ENCODE measurements at regions not wholly inside any gene's neighbourhood (a gene's known extent, or its start where the extent isn't known, plus 50 kb on each side); places are given as distances from the start of the nearest gene placed in this dataset.

DNA sequence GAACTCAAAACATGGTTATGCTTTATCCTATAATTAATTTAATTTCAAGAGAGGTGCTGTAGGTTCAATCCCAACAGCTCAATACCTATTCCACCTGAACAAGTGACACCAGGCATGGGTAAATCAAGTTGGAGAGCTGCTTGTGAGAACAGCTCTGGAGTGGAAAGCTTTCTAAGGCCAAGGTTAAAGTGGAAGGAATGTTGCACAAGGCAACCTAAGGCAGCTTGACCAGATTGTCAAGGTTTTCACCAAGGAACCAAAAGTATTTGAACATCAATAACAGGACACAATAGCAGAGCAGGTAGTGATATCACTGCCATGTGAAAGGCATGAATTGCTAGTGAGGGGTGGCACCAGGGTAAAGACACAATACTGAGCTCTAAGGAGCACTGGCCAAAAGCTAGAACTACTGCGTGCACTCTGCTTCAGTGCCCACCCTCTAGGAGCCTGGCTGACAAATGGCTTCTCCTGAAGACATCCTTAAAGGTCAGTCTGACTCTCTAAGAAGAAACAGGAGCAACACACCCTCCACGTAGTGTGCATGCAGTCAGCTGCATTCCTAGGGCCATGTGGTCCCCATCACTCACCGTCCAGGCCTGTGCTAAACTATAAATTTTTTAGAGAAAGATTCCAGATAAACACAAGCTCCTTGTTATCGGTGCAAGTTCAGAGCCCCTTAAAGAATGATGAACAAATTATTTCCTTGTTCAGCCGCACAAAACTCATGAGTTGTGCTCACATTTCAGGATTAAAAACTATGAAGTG lies 677.7 kb upstream of the KLF4 start:
- TF ChIP-seq ZNF184 (tag by site-specific recombination; IDR thresholded peaks at IDR 0.05) (no peak), ZNF157 (tag by site-specific recombination; IDR thresholded peaks at IDR 0.05) (no peak), FEZF1 (tag by site-specific recombination; IDR thresholded peaks at IDR 0.05) (no peak), ZNF610 (tag by site-specific recombination; IDR thresholded peaks at IDR 0.05; ENCODE audit: borderline replicate concordance) (no peak), SETDB1 (IDR thresholded peaks at IDR 0.05; ENCODE audit: insufficient read length, low read length) (no peak), ZNF660 (tag by site-specific recombination; IDR thresholded peaks at IDR 0.05) (no peak), ZNF423 (tag by site-specific recombination; IDR thresholded peaks at IDR 0.05) (no peak), ZNF354C (tag by site-specific recombination; IDR thresholded peaks at IDR 0.05; ENCODE audit: borderline replicate concordance, low read depth) (no peak), ZNF837 (tag by site-specific recombination; IDR thresholded peaks at IDR 0.05) (no peak), ZNF473 (tag by site-specific recombination; IDR thresholded peaks at IDR 0.05) (no peak), KLF8 (tag by site-specific recombination; IDR thresholded peaks at IDR 0.05) (no peak), ZNF624 (tag by site-specific recombination; IDR thresholded peaks at IDR 0.05) (no peak), ZNF10 (tag by site-specific recombination; IDR thresholded peaks at IDR 0.05) (no peak), ZNF777 (tag by site-specific recombination; IDR thresholded peaks at IDR 0.05; ENCODE audit: borderline replicate concordance) (no peak), ZNF132 (tag by site-specific recombination; IDR thresholded peaks at IDR 0.05; ENCODE audit: borderline replicate concordance) (no peak)
- TF ChIP-seq, protein P1, sequence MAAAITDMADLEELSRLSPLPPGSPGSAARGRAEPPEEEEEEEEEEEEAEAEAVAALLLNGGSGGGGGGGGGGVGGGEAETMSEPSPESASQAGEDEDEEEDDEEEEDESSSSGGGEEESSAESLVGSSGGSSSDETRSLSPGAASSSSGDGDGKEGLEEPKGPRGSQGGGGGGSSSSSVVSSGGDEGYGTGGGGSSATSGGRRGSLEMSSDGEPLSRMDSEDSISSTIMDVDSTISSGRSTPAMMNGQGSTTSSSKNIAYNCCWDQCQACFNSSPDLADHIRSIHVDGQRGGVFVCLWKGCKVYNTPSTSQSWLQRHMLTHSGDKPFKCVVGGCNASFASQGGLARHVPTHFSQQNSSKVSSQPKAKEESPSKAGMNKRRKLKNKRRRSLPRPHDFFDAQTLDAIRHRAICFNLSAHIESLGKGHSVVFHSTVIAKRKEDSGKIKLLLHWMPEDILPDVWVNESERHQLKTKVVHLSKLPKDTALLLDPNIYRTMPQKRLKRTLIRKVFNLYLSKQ (tag by site-specific recombination; IDR thresholded peaks at IDR 0.05; ENCODE audit: borderline replicate concordance) = no peak
- TF ChIP-seq, protein P2, sequence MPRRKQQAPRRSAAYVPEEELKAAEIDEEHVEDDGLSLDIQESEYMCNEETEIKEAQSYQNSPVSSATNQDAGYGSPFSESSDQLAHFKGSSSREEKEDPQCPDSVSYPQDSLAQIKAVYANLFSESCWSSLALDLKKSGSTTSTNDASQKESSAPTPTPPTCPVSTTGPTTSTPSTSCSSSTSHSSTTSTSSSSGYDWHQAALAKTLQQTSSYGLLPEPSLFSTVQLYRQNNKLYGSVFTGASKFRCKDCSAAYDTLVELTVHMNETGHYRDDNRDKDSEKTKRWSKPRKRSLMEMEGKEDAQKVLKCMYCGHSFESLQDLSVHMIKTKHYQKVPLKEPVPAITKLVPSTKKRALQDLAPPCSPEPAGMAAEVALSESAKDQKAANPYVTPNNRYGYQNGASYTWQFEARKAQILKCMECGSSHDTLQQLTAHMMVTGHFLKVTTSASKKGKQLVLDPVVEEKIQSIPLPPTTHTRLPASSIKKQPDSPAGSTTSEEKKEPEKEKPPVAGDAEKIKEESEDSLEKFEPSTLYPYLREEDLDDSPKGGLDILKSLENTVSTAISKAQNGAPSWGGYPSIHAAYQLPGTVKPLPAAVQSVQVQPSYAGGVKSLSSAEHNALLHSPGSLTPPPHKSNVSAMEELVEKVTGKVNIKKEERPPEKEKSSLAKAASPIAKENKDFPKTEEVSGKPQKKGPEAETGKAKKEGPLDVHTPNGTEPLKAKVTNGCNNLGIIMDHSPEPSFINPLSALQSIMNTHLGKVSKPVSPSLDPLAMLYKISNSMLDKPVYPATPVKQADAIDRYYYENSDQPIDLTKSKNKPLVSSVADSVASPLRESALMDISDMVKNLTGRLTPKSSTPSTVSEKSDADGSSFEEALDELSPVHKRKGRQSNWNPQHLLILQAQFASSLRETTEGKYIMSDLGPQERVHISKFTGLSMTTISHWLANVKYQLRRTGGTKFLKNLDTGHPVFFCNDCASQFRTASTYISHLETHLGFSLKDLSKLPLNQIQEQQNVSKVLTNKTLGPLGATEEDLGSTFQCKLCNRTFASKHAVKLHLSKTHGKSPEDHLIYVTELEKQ (tag by site-specific recombination; IDR thresholded peaks at IDR 0.05; ENCODE audit: borderline replicate concordance) = no peak
- ChIA-PET CTCF (no interaction called here), POLR2A (no interaction called here)
- Histone ChIP-seq H3K4me1 (ENCODE audit: control insufficient read depth, insufficient read depth, low read length) (no peaks in the 10 kb centered on the region), H3K9me3 (ENCODE audit: control insufficient read depth, insufficient read depth, low read depth, low read length) (no peaks in the 10 kb centered on the region), H3K27ac (ENCODE audit: extremely low read depth, low read depth, low read length) (no peak overlapping the region), H3K4me3 (ENCODE audit: low read depth, low read length) (no peak overlapping the region), H3K36me3 (ENCODE audit: control insufficient read depth in 2 of 2, insufficient read depth in 1 of 2, low read length in 2 of 2) (no peaks in the 10 kb centered on the region)

DNA sequence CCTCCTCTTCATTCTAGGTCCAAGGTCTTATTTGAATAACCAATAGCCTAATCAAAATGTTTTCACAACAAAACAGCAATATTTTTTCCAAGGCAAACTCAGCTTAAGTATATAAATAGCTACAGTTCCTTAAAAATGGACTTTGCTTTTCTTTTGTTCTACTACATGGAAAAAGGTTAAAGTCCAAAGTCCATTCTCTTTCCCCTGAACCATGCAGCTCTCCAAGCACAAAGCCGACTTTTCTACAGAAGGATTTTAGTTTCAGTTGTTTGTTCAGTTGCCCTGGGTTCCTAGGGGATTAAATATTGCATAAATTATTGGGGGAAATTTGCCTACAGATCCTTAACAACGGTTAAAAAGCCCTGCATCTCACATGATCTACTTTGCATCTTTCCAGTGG lies 677.0 kb upstream of the KLF4 start:
- H3K4me1 ChIP-seq (ENCODE audit: control insufficient read depth, insufficient read depth, low read length) = no peaks in the 10 kb centered on the region
- no peak overlapping the region for H3K4me3 ChIP-seq (ENCODE audit: low read depth, low read length)
- no peak overlapping the region for H3K27ac ChIP-seq (ENCODE audit: extremely low read depth, low read depth, low read length)
- ChIA-PET CTCF (interaction anchor here (0.6 kb wide), 1 partner anchor 469 kb away, joined by 4 read pairs; no protein-coding TSS in a partner anchor), POLR2A (no interaction called here)
- no peaks in the 10 kb centered on the region for H3K9me3 ChIP-seq (ENCODE audit: control insufficient read depth, insufficient read depth, low read depth, low read length)
- H3K36me3 ChIP-seq (ENCODE audit: control insufficient read depth in 2 of 2, insufficient read depth in 1 of 2, low read length in 2 of 2) = no peaks in the 10 kb centered on the region
- TF ChIP-seq, protein P3, sequence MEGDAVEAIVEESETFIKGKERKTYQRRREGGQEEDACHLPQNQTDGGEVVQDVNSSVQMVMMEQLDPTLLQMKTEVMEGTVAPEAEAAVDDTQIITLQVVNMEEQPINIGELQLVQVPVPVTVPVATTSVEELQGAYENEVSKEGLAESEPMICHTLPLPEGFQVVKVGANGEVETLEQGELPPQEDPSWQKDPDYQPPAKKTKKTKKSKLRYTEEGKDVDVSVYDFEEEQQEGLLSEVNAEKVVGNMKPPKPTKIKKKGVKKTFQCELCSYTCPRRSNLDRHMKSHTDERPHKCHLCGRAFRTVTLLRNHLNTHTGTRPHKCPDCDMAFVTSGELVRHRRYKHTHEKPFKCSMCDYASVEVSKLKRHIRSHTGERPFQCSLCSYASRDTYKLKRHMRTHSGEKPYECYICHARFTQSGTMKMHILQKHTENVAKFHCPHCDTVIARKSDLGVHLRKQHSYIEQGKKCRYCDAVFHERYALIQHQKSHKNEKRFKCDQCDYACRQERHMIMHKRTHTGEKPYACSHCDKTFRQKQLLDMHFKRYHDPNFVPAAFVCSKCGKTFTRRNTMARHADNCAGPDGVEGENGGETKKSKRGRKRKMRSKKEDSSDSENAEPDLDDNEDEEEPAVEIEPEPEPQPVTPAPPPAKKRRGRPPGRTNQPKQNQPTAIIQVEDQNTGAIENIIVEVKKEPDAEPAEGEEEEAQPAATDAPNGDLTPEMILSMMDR (tag by site-specific recombination; IDR thresholded peaks at IDR 0.05) = no peak
- TF ChIP-seq ZBTB7A (tag by site-specific recombination; IDR thresholded peaks at IDR 0.05; ENCODE audit: low read depth) (no peak), ZNF366 (tag by site-specific recombination; conservative IDR thresholded peaks at IDR 0.05) (no peak)
- TF ChIP-seq, protein P4, sequence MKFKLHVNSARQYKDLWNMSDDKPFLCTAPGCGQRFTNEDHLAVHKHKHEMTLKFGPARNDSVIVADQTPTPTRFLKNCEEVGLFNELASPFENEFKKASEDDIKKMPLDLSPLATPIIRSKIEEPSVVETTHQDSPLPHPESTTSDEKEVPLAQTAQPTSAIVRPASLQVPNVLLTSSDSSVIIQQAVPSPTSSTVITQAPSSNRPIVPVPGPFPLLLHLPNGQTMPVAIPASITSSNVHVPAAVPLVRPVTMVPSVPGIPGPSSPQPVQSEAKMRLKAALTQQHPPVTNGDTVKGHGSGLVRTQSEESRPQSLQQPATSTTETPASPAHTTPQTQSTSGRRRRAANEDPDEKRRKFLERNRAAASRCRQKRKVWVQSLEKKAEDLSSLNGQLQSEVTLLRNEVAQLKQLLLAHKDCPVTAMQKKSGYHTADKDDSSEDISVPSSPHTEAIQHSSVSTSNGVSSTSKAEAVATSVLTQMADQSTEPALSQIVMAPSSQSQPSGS (tag by site-specific recombination; IDR thresholded peaks at IDR 0.05; ENCODE audit: low read depth) = no peak
